Activated B cell treated with CpG ODN at 0.5 μM for 24 hours (primary cell): ENCODE measurements at regions not wholly inside any gene's neighbourhood (a gene's known extent, or its start where the extent isn't known, plus 50 kb on each side); places are given as distances from the start of the nearest gene placed in this dataset.

Experiments used
- ATAC-seq: fragments of 200-7000 bp; cut with Tn5 transposase; one replicate; pipeline ENCODE4 v1.10.0; 2021; ENCODE audit warnings: low read depth, mild to moderate bottlenecking, moderate library complexity
- CTCF ChIA-PET: fragments of 350-600 bp; sonication (Branson Sonifier 250); formaldehyde crosslinking; loops from one replicate; lab custom pipeline; 2021; ENCODE audit warnings: antibody characterized with exemption; lab: Charles Lee
- POLR2A ChIA-PET: fragments of 350-600 bp; sonication (Branson Sonifier 250); formaldehyde crosslinking; loops from one replicate; lab custom pipeline; 2021; ENCODE audit warnings: antibody characterized with exemption; lab: Charles Lee
- DNase-seq: peaks from one replicate; pipeline ENCODE4 v3.0.0; 2022
- H3K27ac Mint-ChIP-seq: one replicate; pipeline ENCODE4 v1.8.0; 2020; ENCODE audit warnings: mixed read lengths
- H3K27me3 Mint-ChIP-seq: one replicate; pipeline ENCODE4 v1.8.0; 2021; ENCODE audit warnings: mixed read lengths
- H3K36me3 Mint-ChIP-seq: one replicate; pipeline ENCODE4 v1.8.0; 2021; ENCODE audit warnings: low read depth, mixed read lengths
- H3K4me1 Mint-ChIP-seq: one replicate; pipeline ENCODE4 v1.8.0; 2021; ENCODE audit warnings: mixed read lengths
- H3K4me3 Mint-ChIP-seq: one replicate; pipeline ENCODE4 v1.8.0; 2020; ENCODE audit warnings: mild to moderate bottlenecking, mixed read lengths
- H3K9me3 Mint-ChIP-seq: one replicate; pipeline ENCODE4 v1.8.0; 2020; ENCODE audit warnings: mixed read lengths
- CTCF ChIP-seq: fragments of 200-600 bp; IDR thresholded peaks from one replicate; pipeline ENCODE4 v1.8.0; 2022; ENCODE audit warnings: antibody characterized with exemption, mild to moderate bottlenecking
- intact Hi-C: fragments of 100-400 bp; cut with micrococcal nuclease; formaldehyde crosslinking; loops from one replicate; pipeline ENCODE4 v1.15.1; 2024

DNA sequence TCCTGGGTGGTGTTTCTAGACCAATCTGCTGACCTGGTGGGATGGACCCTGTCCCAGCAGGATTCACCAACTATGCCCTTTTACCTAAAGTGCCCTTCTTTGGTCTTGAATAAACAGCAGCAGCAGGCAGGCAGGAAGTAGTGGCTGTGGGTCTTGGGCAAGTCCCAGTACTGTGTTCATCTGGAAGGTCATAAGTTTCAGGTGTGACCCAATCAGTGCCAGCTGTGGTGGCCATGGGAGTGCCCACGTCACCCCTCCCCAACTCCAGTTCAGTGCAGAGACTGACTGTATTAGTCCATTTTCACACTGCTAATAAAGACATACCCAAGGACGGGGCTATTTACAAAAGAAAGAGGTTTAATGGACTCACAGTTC is 148.3 kb upstream of the SRD5A2 start:
- ChIA-PET CTCF (no interaction called here), POLR2A (no interaction called here)
- DNase-seq = no peak
- no peaks in the 10 kb centered on the region for H3K27me3 Mint-ChIP-seq
- no peak for TF ChIP-seq CTCF
- no peak overlapping the region for H3K27ac Mint-ChIP-seq
- H3K4me3 Mint-ChIP-seq = no peak overlapping the region
- intact Hi-C loops = no loop called here
- ATAC-seq = no peak
- no peaks in the 10 kb centered on the region for H3K36me3 Mint-ChIP-seq
- no peaks in the 10 kb centered on the region for H3K4me1 Mint-ChIP-seq
- peaks cover 11% of the 10 kb centered on the region for H3K9me3 Mint-ChIP-seq

DNA sequence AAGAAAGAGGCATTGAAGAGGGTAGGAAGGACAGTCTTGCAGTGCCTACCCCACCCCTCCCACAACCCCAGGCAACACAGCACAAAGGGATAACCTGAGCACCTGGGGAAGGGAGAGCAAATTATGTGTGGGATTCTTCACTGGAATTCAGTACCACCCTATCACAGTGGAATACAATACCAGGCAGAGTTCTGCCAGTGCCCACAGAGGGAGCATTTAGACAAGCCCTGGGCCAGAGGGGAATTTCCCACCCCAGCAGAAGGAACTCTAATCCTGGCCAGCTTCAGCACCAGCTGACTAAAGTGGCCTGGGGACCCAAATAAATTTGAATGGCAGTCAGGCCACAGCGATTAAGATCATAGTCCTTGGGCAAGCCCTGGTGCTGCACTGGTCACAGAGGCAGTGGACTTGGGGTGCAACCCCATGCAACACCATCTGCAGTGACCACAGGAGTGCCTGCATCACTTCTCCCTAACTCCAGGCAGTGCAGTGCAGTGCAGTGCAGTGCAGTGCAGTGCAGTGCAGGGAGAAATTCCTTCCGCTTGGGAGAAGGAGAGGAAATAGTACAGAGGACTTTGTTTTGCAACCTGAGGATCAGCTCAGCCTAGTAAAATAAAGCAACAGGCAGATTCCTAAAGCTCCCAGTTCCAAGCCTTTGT is 147.8 kb upstream of the SRD5A2 start:
- intact Hi-C loops = no loop called here
- no peak overlapping the region for H3K4me3 Mint-ChIP-seq
- H3K9me3 Mint-ChIP-seq = peaks cover 11% of the 10 kb centered on the region
- CTCF ChIA-PET = no interaction called here
- H3K36me3 Mint-ChIP-seq = no peaks in the 10 kb centered on the region
- TF ChIP-seq CTCF = no peak
- DNase-seq = no peak
- H3K4me1 Mint-ChIP-seq = no peaks in the 10 kb centered on the region
- H3K27ac Mint-ChIP-seq = no peak overlapping the region
- no peaks in the 10 kb centered on the region for H3K27me3 Mint-ChIP-seq
- no peak for ATAC-seq
- POLR2A ChIA-PET = no interaction called here

- H3K27me3 Mint-ChIP-seq = no peaks in the 10 kb centered on the region
- H3K4me3 Mint-ChIP-seq = no peak overlapping the region
- no peaks in the 10 kb centered on the region for H3K36me3 Mint-ChIP-seq
- CTCF ChIA-PET = no interaction called here
- no peak for TF ChIP-seq CTCF
- H3K9me3 Mint-ChIP-seq = peaks cover 10% of the 10 kb centered on the region
- POLR2A ChIA-PET = no interaction called here
- no peaks in the 10 kb centered on the region for H3K4me1 Mint-ChIP-seq
- DNase-seq = no peak
- no peak for ATAC-seq
- no peak overlapping the region for H3K27ac Mint-ChIP-seq
- intact Hi-C loops = no loop called here
Observed at GRCh38 chr2:31726457-31726856, 145.7 kb upstream of the SRD5A2 start.

DNA sequence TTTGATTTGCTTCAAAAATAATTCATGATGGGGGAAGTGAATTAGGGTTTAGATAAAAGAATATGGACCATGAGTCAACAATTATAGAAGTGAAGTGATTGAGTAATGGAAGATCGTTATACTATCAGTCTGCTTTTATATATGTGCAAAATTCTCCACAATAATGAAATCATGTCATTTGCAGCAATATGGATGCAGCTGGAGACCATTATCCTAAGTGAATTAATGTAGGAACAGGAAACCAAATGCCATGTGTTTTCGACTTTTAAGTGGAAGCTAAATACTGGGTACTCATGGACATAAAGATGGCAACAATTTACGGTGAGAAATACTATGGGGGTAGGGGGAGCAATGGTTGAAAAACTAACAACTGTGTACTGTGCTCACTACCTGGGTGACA is 144.7 kb upstream of the SRD5A2 start:
- Mint-ChIP-seq H3K4me3 (no peak overlapping the region), H3K27me3 (no peaks in the 10 kb centered on the region), H3K27ac (no peak overlapping the region), H3K4me1 (no peaks in the 10 kb centered on the region), H3K9me3 (peaks cover 9% of the 10 kb centered on the region), H3K36me3 (no peaks in the 10 kb centered on the region)
- DNase-seq = no peak
- intact Hi-C loops = no loop called here
- no peak for ATAC-seq
- no peak for TF ChIP-seq CTCF
- CTCF ChIA-PET = no interaction called here
- POLR2A ChIA-PET = interaction anchor here (0.7 kb wide), 1 partner anchor 285 kb away, joined by 3 read pairs; no protein-coding TSS in a partner anchor

- intact Hi-C loops = no loop called here
- ATAC-seq (no peak), DNase-seq (no peak)
- Mint-ChIP-seq H3K4me1 (no peaks in the 10 kb centered on the region), H3K4me3 (no peak overlapping the region), H3K27ac (no peak overlapping the region), H3K27me3 (peaks cover 5% of the 10 kb centered on the region), H3K9me3 (peaks cover 14% of the 10 kb centered on the region), H3K36me3 (no peaks in the 10 kb centered on the region)
- ChIA-PET CTCF (no interaction called here), POLR2A (no interaction called here)
- no peak for TF ChIP-seq CTCF
Observed at GRCh38 chr2:31711737-31712136, 131.0 kb upstream of the SRD5A2 start.
